ENCODE measurements at regions not wholly inside any gene's neighbourhood (a gene's known extent, or its start where the extent isn't known, plus 50 kb on each side); places are given as distances from the start of the nearest gene placed in this dataset.

DNA sequence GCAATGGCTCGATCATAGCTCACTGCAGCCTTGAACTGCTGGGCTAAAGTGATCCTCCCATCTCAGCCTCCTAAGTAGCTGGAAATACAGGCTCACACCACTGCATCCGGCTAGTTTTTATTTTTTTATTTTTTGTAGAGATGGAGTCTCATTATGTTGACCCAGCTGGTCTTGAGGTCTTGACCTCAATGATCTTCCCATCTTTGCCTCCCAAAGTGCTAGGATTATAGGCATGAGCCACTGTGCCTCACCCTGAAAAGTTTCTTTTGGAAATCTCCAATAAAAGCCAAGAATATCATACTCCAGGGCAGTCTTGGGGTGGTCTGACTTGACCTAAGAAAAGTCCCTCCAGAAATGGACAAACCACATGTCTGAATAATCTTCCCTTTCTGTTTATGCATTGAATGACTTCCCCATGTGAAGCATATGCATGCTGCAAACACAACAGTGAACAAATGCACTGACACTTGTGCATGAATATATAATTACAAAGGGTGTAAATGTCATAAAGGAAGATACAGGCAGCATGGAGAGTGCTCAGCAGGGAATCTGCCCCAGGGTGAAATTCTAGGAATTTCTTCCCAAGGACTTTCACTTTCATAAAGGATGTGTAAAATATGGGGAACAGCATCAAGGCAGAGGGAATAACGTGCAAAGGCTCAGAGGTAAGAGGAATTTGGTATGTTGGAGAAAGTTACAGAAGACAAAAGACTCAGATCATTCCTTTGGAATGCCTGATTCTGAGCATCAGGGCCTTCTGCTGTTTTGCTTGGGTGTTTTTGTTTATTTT lies 142.4 kb upstream of the LYZL1 start:
- BruUV-seq (replicated peaks): no TSS peak
- Histone ChIP-seq H3K4me1 (ENCODE audit: control insufficient read depth, insufficient read depth, low read length) (peaks cover 33% of the 10 kb centered on the region), H3K27ac (ENCODE audit: low read length) (peak overlapping the region; percentile 63; the same call in 1 of the 2 replicates), H3K9me3 (ENCODE audit: control insufficient read depth, insufficient read depth, low read depth, low read length) (no peaks in the 10 kb centered on the region), H3K4me3 (ENCODE audit: low read depth in 2 of 2, low read length in 2 of 2) (no peak overlapping the region), H3K36me3 (ENCODE audit: control insufficient read depth, insufficient read depth, low read length) (no peaks in the 10 kb centered on the region), H3K27me3 (ENCODE audit: control insufficient read depth, insufficient read depth, low read length) (no peaks in the 10 kb centered on the region)
- in situ Hi-C loops (cut with HindIII; ENCODE audit: low pct_unique_long_range_greater_than_20kb, low sequenced_read_pairs): no loop called here
- no peak for ATAC-seq
- CTCF ChIA-PET: interaction anchor here (0.5 kb wide), 1 partner anchor 636 kb away, joined by 3 read pairs; no protein-coding TSS in a partner anchor
- intact Hi-C loops (cut with micrococcal nuclease; ENCODE audit: unreplicated experiment): no loop called here
- POLR2A ChIA-PET: no interaction called here
- DNase-seq (ENCODE audit: low read depth, low spot score): no peak
- TF ChIP-seq SIN3A (IDR thresholded peaks at IDR 0.05; ENCODE audit: borderline replicate concordance, insufficient read depth, low read depth, low read length) (no peak), TCF7L2 (IDR thresholded peaks at IDR 0.05; ENCODE audit: low read depth, low read length) (no peak), POLR2AphosphoS5 (IDR thresholded peaks at IDR 0.05; ENCODE audit: low read depth, low read length) (no peak)
- TF ChIP-seq, protein P1, sequence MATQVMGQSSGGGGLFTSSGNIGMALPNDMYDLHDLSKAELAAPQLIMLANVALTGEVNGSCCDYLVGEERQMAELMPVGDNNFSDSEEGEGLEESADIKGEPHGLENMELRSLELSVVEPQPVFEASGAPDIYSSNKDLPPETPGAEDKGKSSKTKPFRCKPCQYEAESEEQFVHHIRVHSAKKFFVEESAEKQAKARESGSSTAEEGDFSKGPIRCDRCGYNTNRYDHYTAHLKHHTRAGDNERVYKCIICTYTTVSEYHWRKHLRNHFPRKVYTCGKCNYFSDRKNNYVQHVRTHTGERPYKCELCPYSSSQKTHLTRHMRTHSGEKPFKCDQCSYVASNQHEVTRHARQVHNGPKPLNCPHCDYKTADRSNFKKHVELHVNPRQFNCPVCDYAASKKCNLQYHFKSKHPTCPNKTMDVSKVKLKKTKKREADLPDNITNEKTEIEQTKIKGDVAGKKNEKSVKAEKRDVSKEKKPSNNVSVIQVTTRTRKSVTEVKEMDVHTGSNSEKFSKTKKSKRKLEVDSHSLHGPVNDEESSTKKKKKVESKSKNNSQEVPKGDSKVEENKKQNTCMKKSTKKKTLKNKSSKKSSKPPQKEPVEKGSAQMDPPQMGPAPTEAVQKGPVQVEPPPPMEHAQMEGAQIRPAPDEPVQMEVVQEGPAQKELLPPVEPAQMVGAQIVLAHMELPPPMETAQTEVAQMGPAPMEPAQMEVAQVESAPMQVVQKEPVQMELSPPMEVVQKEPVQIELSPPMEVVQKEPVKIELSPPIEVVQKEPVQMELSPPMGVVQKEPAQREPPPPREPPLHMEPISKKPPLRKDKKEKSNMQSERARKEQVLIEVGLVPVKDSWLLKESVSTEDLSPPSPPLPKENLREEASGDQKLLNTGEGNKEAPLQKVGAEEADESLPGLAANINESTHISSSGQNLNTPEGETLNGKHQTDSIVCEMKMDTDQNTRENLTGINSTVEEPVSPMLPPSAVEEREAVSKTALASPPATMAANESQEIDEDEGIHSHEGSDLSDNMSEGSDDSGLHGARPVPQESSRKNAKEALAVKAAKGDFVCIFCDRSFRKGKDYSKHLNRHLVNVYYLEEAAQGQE (IDR thresholded peaks at IDR 0.05; ENCODE audit: insufficient read depth in 1 of 2, low read depth in 2 of 2, low read length in 1 of 2): no peak
- TF ChIP-seq, protein P2, sequence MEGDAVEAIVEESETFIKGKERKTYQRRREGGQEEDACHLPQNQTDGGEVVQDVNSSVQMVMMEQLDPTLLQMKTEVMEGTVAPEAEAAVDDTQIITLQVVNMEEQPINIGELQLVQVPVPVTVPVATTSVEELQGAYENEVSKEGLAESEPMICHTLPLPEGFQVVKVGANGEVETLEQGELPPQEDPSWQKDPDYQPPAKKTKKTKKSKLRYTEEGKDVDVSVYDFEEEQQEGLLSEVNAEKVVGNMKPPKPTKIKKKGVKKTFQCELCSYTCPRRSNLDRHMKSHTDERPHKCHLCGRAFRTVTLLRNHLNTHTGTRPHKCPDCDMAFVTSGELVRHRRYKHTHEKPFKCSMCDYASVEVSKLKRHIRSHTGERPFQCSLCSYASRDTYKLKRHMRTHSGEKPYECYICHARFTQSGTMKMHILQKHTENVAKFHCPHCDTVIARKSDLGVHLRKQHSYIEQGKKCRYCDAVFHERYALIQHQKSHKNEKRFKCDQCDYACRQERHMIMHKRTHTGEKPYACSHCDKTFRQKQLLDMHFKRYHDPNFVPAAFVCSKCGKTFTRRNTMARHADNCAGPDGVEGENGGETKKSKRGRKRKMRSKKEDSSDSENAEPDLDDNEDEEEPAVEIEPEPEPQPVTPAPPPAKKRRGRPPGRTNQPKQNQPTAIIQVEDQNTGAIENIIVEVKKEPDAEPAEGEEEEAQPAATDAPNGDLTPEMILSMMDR (IDR thresholded peaks at IDR 0.05): no peak

DNA sequence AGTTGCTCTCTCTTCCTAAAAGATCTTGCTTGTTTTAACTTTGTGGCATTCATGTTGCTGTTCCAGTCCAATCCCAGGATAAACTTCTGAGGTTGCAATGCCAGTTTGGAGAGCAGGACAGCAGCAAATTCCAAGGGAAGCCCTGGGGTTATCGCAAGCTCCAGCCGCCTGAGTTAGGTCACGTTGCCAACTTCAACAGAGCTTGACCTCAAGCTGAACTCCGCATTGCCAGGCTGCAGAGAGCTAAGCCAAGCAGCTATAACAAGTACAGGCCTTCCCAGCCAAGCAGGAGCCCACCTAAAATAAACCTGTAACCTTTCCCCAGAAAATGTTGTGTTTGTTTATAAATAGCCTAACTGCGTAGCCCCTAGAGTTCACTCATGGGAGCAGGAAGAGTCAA lies 138.9 kb upstream of the LYZL1 start:
- peaks cover 18% of the 10 kb centered on the region for H3K4me1 ChIP-seq (ENCODE audit: control insufficient read depth, insufficient read depth, low read length)
- peak overlapping the region; percentile 71; the same call in 1 of the 2 replicates for H3K27ac ChIP-seq (ENCODE audit: low read length)
- H3K36me3 ChIP-seq (ENCODE audit: control insufficient read depth, insufficient read depth, low read length): no peaks in the 10 kb centered on the region
- intact Hi-C loops (cut with micrococcal nuclease; ENCODE audit: unreplicated experiment): no loop called here
- ATAC-seq: peak; percentile 83
- CTCF ChIA-PET: no interaction called here
- in situ Hi-C loops (cut with HindIII; ENCODE audit: low pct_unique_long_range_greater_than_20kb, low sequenced_read_pairs): no loop called here
- POLR2A ChIA-PET: no interaction called here
- BruUV-seq (replicated peaks): no TSS peak
- DNase-seq (ENCODE audit: low read depth, low spot score): no peak
- no peaks in the 10 kb centered on the region for H3K27me3 ChIP-seq (ENCODE audit: control insufficient read depth, insufficient read depth, low read length)
- H3K4me3 ChIP-seq (ENCODE audit: low read depth in 2 of 2, low read length in 2 of 2): no peak overlapping the region
- H3K9me3 ChIP-seq (ENCODE audit: control insufficient read depth, insufficient read depth, low read depth, low read length): no peaks in the 10 kb centered on the region
- TF ChIP-seq, protein P1 (IDR thresholded peaks at IDR 0.05; ENCODE audit: insufficient read depth in 1 of 2, low read depth in 2 of 2, low read length in 1 of 2): no peak
- 0 out of 2 replicates have a peak, but pooled peaks have one; percentile 32 for TF ChIP-seq TCF7L2 (IDR thresholded peaks at IDR 0.05; ENCODE audit: low read depth, low read length)
- TF ChIP-seq, protein P2 (IDR thresholded peaks at IDR 0.05): no peak
- TF ChIP-seq SIN3A (IDR thresholded peaks at IDR 0.05; ENCODE audit: borderline replicate concordance, insufficient read depth, low read depth, low read length): no peak
- TF ChIP-seq POLR2AphosphoS5 (IDR thresholded peaks at IDR 0.05; ENCODE audit: low read depth, low read length): no peak; the same call in 1 of the 2 replicates

Data from Panc1 (cell line).